GM21619 (cell line): ENCODE measurements at regions not wholly inside any gene's neighbourhood (a gene's known extent, or its start where the extent isn't known, plus 50 kb on each side); places are given as distances from the start of the nearest gene placed in this dataset.
"Not testable (repeated sequence)": the region's sequence is repeated elsewhere in the genome, so short reads cannot be mapped to it uniquely, and the experiment has no call there.

Experiments
- ATAC-seq: cut with Tn5 transposase; IDR thresholded peaks from one replicate; pipeline ENCODE4 v1.9.1; 2021; ENCODE audit not compliant: unreplicated experiment

GRCh38 chr2:22903616-22904015, 481.4 kb upstream of the KLHL29 start:
- ATAC-seq: no peak

- ATAC-seq: no peak
These were observed 480.8 kb upstream of the KLHL29 start for GRCh38 chr2:22904126-22904684.

GRCh38 chr2:22907330-22907729, 477.6 kb upstream of the KLHL29 start:
- no peak for ATAC-seq

GRCh38 chr2:22912398-22912797, 472.6 kb upstream of the KLHL29 start:
- no peak for ATAC-seq

- ATAC-seq: no peak
These were observed 455.0 kb upstream of the KLHL29 start for GRCh38 chr2:22929998-22930397.

- ATAC-seq: no peak
These were observed 454.2 kb upstream of the KLHL29 start for GRCh38 chr2:22930781-22931180.

GRCh38 chr2:22932288-22932687, 452.7 kb upstream of the KLHL29 start:
- no peak for ATAC-seq

GRCh38 chr2:22934747-22935146, 450.2 kb upstream of the KLHL29 start:
- no peak for ATAC-seq

GRCh38 chr2:22942441-22942840, 442.5 kb upstream of the KLHL29 start:
- ATAC-seq: no peak

GRCh38 chr2:22944143-22944542, 440.8 kb upstream of the KLHL29 start:
- no peak for ATAC-seq

- ATAC-seq: no peak
These were observed 438.4 kb upstream of the KLHL29 start for GRCh38 chr2:22946553-22946952.

- ATAC-seq: no peak
These were observed 437.2 kb upstream of the KLHL29 start for GRCh38 chr2:22947741-22948140.

GRCh38 chr2:22950431-22950830, 434.5 kb upstream of the KLHL29 start:
- ATAC-seq: no peak

GRCh38 chr2:22952656-22953225, 432.2 kb upstream of the KLHL29 start:
- ATAC-seq: no peak

GRCh38 chr2:22957446-22957845, 427.5 kb upstream of the KLHL29 start:
- no peak for ATAC-seq

- ATAC-seq: no peak
These were observed 426.7 kb upstream of the KLHL29 start for GRCh38 chr2:22958308-22958707.

GRCh38 chr2:22967756-22968155, 417.2 kb upstream of the KLHL29 start:
- ATAC-seq: no peak

- no peak for ATAC-seq
These were observed 414.5 kb upstream of the KLHL29 start for GRCh38 chr2:22970284-22970975.

GRCh38 chr2:22970991-22971390, 414.0 kb upstream of the KLHL29 start:
- no peak for ATAC-seq

- no peak for ATAC-seq
These were observed 403.2 kb upstream of the KLHL29 start for GRCh38 chr2:22981785-22982184.

- ATAC-seq: not testable (repeated sequence)
These were observed 400.8 kb upstream of the KLHL29 start for GRCh38 chr2:22984152-22984551.

GRCh38 chr2:22990246-22990645, 394.7 kb upstream of the KLHL29 start:
- no peak for ATAC-seq

GRCh38 chr2:22991844-22992243, 393.1 kb upstream of the KLHL29 start:
- ATAC-seq: no peak
